Adrenal gland (tissue), 9 donors: ENCODE measurements at regions not wholly inside any gene's neighbourhood (a gene's known extent, or its start where the extent isn't known, plus 50 kb on each side); places are given as distances from the start of the nearest gene placed in this dataset.

ENCODE experiments used
- DNase-seq, 7 donors: peaks; one replicate each; pipeline ENCODE4 v3.0.0-alpha.2; 2019 to 2020
- H3K27ac ChIP-seq, 5 donors: fragments of 200-600 bp; sonication (generic) in 4 of 5; 1 replicate in 3 of 5; 2 replicates in 2 of 5; pipeline versions ENCODE4 v1.5.1 to v1.8.0; 2016 to 2020; ENCODE audit warnings: mild to moderate bottlenecking in 1 of 5
- H3K27me3 ChIP-seq: fragments of 200-600 bp; 2 replicates; pipeline ENCODE4 v1.8.0; 2021
- H3K36me3 ChIP-seq, 2 donors: fragments of 200-600 bp; replicated peaks in 1 of 2; 1 replicate in 1 of 2; 2 replicates in 1 of 2; pipeline versions ENCODE4 v1.5.1 to v1.8.0; 2018 to 2022
- H3K4me1 ChIP-seq, 2 donors: fragments of 200-600 bp; replicated peaks in 1 of 2; 1 replicate in 1 of 2; 2 replicates in 1 of 2; pipeline versions ENCODE4 v1.5.1 to v1.8.0; 2018 to 2021
- H3K4me3 ChIP-seq, 4 donors: fragments of 200-600 bp; sonication (generic) in 3 of 4; one replicate each; pipeline ENCODE4 v1.5.1; 2016 to 2018
- H3K9me3 ChIP-seq, 3 donors: fragments of 200-600 bp; sonication (generic) in 1 of 3; replicated peaks in 1 of 3; 1 replicate in 2 of 3; 2 replicates in 1 of 3; pipeline versions ENCODE4 v1.5.1 to v1.8.0; 2016 to 2021
- POLR2A ChIP-seq, 2 donors: fragments of 450-650 bp; IDR thresholded peaks; one replicate each; pipeline ENCODE4 v1.6.1; 2017; ENCODE audit warnings: antibody characterized with exemption in 2 of 2, mild to moderate bottlenecking in 2 of 2, moderate library complexity in 1 of 2
- WGBS, 4 donors: extraction: QIAGEN DNeasy Blood & Tissue Kit in 2 of 4; methylation state at CpG; one replicate each; pipeline versions ENCODE4 v1.1.5 to v1.1.7; 2013 to 2017; 5-methylcytosine and 5-hydroxymethylcytosine counted together
- intact Hi-C, 2 donors: fragments of 100-400 bp; cut with DNase I; formaldehyde crosslinking; loops; one replicate each; pipeline versions ENCODE4 v1.14.1 to v1.15.0; 2022 to 2023
- TF ChIP-seq, protein P1 (sequence below), 6 experiments: fragments of 450-650 bp in 4 of 6; fragments of 200-600 bp in 2 of 6; sonication (generic) in 1 of 6; IDR thresholded peaks; 1 replicate in 5 of 6; 2 replicates in 1 of 6; pipeline versions ENCODE4 v1.5.1 to v1.8.0; 2016 to 2021; ENCODE audit warnings: antibody characterized with exemption in 6 of 6, mild to moderate bottlenecking in 2 of 6, moderate library complexity in 1 of 6
- donor health status: healthy with polysubstance abuse.
- donor health status: Bipolar disorder and iron deficiency.
- donor health status: DM: yes; HTN: yes; CAD: no.
- donor health status: DM: no; HTN: no; CAD: no.
- donor health status: DM: no; HTN: no; CAD: no.

DNA sequence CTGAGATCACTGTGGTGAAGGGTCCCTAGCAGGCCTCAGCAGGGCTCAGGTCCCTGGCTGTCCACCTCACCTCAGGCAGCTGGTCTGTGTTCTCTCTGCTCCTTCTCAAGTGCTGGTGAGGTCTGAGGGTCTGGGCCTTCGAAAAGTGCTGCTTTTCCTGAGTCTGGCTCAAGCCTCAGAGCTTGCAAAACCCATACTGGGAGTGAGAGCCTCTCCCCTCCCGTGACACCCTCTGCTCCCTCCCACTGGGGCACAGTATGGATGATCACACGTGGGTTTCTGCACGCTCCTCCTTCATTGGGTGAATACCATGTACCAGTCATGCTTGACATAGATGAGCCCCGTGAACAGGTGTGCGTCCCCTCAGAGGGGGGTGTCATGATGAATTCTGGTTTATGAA lies 73.3 kb upstream of the WASF3 start:
- no peak for TF ChIP-seq POLR2A (IDR thresholded peaks at IDR 0.05)
- TF ChIP-seq, protein P1, sequence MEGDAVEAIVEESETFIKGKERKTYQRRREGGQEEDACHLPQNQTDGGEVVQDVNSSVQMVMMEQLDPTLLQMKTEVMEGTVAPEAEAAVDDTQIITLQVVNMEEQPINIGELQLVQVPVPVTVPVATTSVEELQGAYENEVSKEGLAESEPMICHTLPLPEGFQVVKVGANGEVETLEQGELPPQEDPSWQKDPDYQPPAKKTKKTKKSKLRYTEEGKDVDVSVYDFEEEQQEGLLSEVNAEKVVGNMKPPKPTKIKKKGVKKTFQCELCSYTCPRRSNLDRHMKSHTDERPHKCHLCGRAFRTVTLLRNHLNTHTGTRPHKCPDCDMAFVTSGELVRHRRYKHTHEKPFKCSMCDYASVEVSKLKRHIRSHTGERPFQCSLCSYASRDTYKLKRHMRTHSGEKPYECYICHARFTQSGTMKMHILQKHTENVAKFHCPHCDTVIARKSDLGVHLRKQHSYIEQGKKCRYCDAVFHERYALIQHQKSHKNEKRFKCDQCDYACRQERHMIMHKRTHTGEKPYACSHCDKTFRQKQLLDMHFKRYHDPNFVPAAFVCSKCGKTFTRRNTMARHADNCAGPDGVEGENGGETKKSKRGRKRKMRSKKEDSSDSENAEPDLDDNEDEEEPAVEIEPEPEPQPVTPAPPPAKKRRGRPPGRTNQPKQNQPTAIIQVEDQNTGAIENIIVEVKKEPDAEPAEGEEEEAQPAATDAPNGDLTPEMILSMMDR (IDR thresholded peaks at IDR 0.05) = no peak
- no peaks in the 10 kb centered on the region for H3K4me1 ChIP-seq
- no peak overlapping the region for H3K27ac ChIP-seq
- DNase-seq = no peak
- no peaks in the 10 kb centered on the region for H3K36me3 ChIP-seq
- H3K4me3 ChIP-seq = no peak overlapping the region
- no peaks in the 10 kb centered on the region for H3K9me3 ChIP-seq
- intact Hi-C loops = no loop called here
- no peaks in the 10 kb centered on the region for H3K27me3 ChIP-seq
- 74 to 81% (median 77%) methylated on average over 6 of the region's 6 CpGs for WGBS, 4 donors

DNA sequence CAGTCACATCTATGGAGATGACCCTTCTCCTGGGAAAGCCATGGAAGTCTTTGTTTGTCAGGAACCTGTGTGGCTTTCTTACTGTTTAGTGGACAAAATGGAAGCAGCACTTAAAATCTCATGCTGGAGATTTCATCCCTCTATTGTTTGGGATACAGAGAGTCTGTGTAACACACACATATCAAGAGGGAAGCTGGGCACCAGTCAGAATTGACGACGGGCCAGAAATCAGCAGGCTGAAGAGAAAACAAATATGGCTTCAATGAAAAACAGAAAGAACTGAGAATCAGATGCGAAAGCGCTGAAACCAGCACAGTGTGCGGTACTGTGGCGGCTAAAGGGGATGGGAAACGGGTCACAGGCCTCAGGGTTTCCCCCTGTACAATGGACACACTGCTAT lies 72.2 kb upstream of the WASF3 start:
- no peak for TF ChIP-seq POLR2A (IDR thresholded peaks at IDR 0.05)
- TF ChIP-seq, protein P1 (IDR thresholded peaks at IDR 0.05) = no peak
- Histone ChIP-seq H3K9me3 (no peaks in the 10 kb centered on the region), H3K4me3 (no peak overlapping the region), H3K36me3 (no peaks in the 10 kb centered on the region), H3K27ac (no peak overlapping the region), H3K27me3 (no peaks in the 10 kb centered on the region), H3K4me1 (no peaks in the 10 kb centered on the region)
- WGBS, 4 donors = 84 to 94% (median 89%) methylated on average over 7 of the region's 7 CpGs
- intact Hi-C loops = no loop called here
- DNase-seq = no peak

DNA sequence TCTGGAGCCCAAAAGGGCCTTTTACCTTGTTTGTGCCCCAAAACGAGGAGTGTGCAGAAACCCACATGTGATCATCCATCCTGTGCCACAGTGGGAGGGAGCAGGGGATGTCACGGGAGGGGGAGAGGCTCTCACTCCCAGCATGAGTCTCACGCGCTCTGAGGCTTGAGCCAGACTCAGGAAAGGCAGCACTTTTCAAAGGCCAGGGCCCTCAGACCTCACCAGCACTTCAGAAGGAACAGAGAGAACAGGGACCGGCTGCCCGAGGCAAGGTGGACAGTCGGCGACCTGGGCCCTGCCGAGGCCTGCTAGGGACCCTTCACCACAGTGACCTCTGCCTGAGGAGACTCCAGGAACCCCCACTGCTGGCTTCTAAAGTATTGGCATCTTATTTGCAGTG lies 71.7 kb upstream of the WASF3 start:
- H3K9me3 ChIP-seq = no peaks in the 10 kb centered on the region
- no peaks in the 10 kb centered on the region for H3K27me3 ChIP-seq
- no peak for DNase-seq
- WGBS, 4 donors = 56 to 68% (median 66%) methylated on average over 6 to 9 of the region's 9 CpGs
- H3K27ac ChIP-seq = no peak overlapping the region
- intact Hi-C loops = no loop called here
- TF ChIP-seq, protein P1 (IDR thresholded peaks at IDR 0.05) = no peak
- TF ChIP-seq POLR2A (IDR thresholded peaks at IDR 0.05) = no peak
- no peaks in the 10 kb centered on the region for H3K36me3 ChIP-seq
- H3K4me1 ChIP-seq = no peaks in the 10 kb centered on the region
- H3K4me3 ChIP-seq = no peak overlapping the region

- no peaks in the 10 kb centered on the region for H3K27me3 ChIP-seq
- H3K4me3 ChIP-seq = no peak overlapping the region
- DNase-seq = no peak
- intact Hi-C loops = no loop called here
- H3K27ac ChIP-seq = no peak overlapping the region
- no peaks in the 10 kb centered on the region for H3K4me1 ChIP-seq
- WGBS, 4 donors = 67 to 80% (median 72%) methylated on average over 6 of the region's 6 CpGs
- no peaks in the 10 kb centered on the region for H3K36me3 ChIP-seq
- TF ChIP-seq, protein P1 (IDR thresholded peaks at IDR 0.05) = no peak
- TF ChIP-seq POLR2A (IDR thresholded peaks at IDR 0.05) = no peak
- H3K9me3 ChIP-seq = no peaks in the 10 kb centered on the region
Observed at GRCh38 chr13:26486550-26486949, 70.9 kb upstream of the WASF3 start.
